Activated CD8-positive, alpha-beta T cell treated with anti-CD3 and anti-CD28 coated beads, Interleukin-2, amount 10 ng/mL, durations not matched to agents 7 days and 5 days (primary cell): ENCODE measurements at regions not wholly inside any gene's neighbourhood (a gene's known extent, or its start where the extent isn't known, plus 50 kb on each side); places are given as distances from the start of the nearest gene placed in this dataset.

Source experiments
- ATAC-seq: fragments of 150-1000 bp; cut with Tn5 transposase; one replicate; pipeline ENCODE4 v1.10.0; 2021; ENCODE audit warnings: moderate library complexity
- CTCF ChIA-PET: fragments of 350-600 bp; sonication (Branson Sonifier 250); formaldehyde crosslinking; loops from one replicate; lab custom pipeline; 2021; ENCODE audit warnings: antibody characterized with exemption; lab: Charles Lee
- POLR2A ChIA-PET: fragments of 350-600 bp; sonication (Branson Sonifier 250); formaldehyde crosslinking; loops from one replicate; lab custom pipeline; 2021; ENCODE audit warnings: antibody characterized with exemption; lab: Charles Lee
- DNase-seq: peaks from one replicate; pipeline ENCODE4 v3.0.0-alpha.2; 2020
- H3K27ac Mint-ChIP-seq: one replicate; pipeline ENCODE4 v1.8.0; 2021; ENCODE audit warnings: mild to moderate bottlenecking, mixed read lengths
- H3K27me3 Mint-ChIP-seq: one replicate; pipeline ENCODE4 v1.8.0; 2021; ENCODE audit warnings: low read depth, mixed read lengths
- H3K36me3 Mint-ChIP-seq: one replicate; pipeline ENCODE4 v1.8.0; 2021; ENCODE audit warnings: low read depth, mixed read lengths
- H3K4me1 Mint-ChIP-seq: one replicate; pipeline ENCODE4 v1.8.0; 2021; ENCODE audit warnings: low read depth, mixed read lengths
- H3K4me3 Mint-ChIP-seq: one replicate; pipeline ENCODE4 v1.8.0; 2021; ENCODE audit warnings: mild to moderate bottlenecking, mixed read lengths
- H3K9me3 Mint-ChIP-seq: one replicate; pipeline ENCODE4 v1.8.0; 2022; ENCODE audit warnings: mixed read lengths; ENCODE audit not compliant: insufficient read depth

DNA sequence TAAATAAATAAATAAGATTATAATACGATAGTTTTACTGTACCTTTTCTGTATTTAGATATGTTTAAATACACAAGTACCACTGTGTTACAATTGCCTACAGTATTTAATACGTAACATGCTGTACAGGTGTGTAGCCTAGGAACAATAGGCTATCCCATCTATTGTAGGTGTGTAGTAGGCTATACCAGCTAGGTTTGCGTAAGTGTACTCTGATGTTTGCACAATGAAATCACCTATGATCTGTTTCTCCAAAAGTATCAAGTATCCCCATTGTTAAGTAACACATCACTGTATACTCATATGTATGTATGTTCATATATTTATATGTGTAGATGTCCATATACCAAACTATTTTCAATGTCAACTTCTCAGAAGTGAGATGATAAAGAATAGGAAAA is 118.2 kb upstream of the RND3 start:
- ChIA-PET CTCF (no interaction called here), POLR2A (no interaction called here)
- no peaks in the 10 kb centered on the region for H3K27me3 Mint-ChIP-seq
- DNase-seq (no peak), ATAC-seq (no peak)
- H3K9me3 Mint-ChIP-seq: no peaks in the 10 kb centered on the region
- no peaks in the 10 kb centered on the region for H3K36me3 Mint-ChIP-seq
- no peak overlapping the region for H3K4me3 Mint-ChIP-seq
- H3K4me1 Mint-ChIP-seq: no peaks in the 10 kb centered on the region
- no peak overlapping the region for H3K27ac Mint-ChIP-seq

- CTCF ChIA-PET: interaction anchor here (0.6 to 1.3 kb wide), 2 partner anchors 13 to 988 kb away, joined by 3 read pairs; no protein-coding TSS in a partner anchor
- no peak for ATAC-seq
- Mint-ChIP-seq H3K27ac (no peak overlapping the region), H3K4me3 (no peak overlapping the region), H3K36me3 (no peaks in the 10 kb centered on the region), H3K27me3 (no peaks in the 10 kb centered on the region), H3K4me1 (no peaks in the 10 kb centered on the region), H3K9me3 (no peaks in the 10 kb centered on the region)
- POLR2A ChIA-PET: no interaction called here
- no peak for DNase-seq
These were observed 114.0 kb upstream of the RND3 start for GRCh38 chr2:150601280-150602038.

DNA sequence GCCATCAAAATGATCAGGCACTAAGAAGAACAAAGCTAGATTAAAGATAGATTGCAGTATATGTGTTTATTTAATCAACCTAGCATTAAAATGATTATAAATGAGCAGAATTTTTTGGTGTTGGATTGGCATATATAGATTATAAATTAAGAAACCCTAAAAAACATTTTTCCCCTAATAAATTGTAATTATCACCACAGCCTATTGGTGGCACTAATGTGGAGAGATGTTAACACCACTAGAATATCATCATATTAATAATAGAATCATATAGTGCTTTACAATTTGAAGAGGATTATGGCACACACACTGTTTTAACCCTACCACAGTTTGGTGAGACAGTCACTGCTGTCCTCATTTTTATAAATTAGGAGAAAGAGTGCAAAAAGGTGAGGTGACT is 112.4 kb upstream of the RND3 start:
- H3K4me3 Mint-ChIP-seq: no peak overlapping the region
- no peak for ATAC-seq
- H3K27ac Mint-ChIP-seq: no peak overlapping the region
- CTCF ChIA-PET: interaction anchor here (0.6 to 1.5 kb wide), 4 partner anchors 12 to 1003 kb away, joined by 3 read pairs; no protein-coding TSS in a partner anchor
- H3K36me3 Mint-ChIP-seq: no peaks in the 10 kb centered on the region
- no peak for DNase-seq
- POLR2A ChIA-PET: no interaction called here
- H3K9me3 Mint-ChIP-seq: no peaks in the 10 kb centered on the region
- H3K4me1 Mint-ChIP-seq: no peaks in the 10 kb centered on the region
- H3K27me3 Mint-ChIP-seq: no peaks in the 10 kb centered on the region

DNA sequence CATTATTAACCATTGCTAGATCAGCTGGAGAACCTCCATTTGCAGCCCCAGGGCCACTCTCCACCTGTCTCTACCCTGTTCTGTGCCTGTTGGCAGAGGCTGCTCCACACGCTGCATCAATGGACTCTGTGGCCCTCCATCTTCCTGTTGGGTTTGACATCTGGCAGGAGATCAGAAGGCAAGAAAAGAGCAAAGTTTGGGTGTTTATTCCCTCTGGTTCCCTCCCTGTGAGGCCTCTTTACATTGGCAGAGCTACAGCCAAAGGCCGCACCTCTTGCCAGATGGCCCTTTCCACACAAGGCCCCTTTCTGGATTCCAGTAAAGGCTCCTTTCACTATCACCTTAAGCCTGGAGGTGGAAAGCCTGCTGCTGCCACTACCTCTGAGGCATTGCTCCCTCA is 110.9 kb upstream of the RND3 start:
- H3K4me1 Mint-ChIP-seq: no peaks in the 10 kb centered on the region
- no peak overlapping the region for H3K27ac Mint-ChIP-seq
- ChIA-PET POLR2A (no interaction called here), CTCF (no interaction called here)
- no peak overlapping the region for H3K4me3 Mint-ChIP-seq
- DNase-seq (no peak), ATAC-seq (no peak)
- no peaks in the 10 kb centered on the region for H3K36me3 Mint-ChIP-seq
- no peaks in the 10 kb centered on the region for H3K27me3 Mint-ChIP-seq
- no peaks in the 10 kb centered on the region for H3K9me3 Mint-ChIP-seq

- no peaks in the 10 kb centered on the region for H3K36me3 Mint-ChIP-seq
- ChIA-PET CTCF (no interaction called here), POLR2A (no interaction called here)
These were observed 108.5 kb upstream of the RND3 start for GRCh38 chr2:150595803-150596470.

DNA sequence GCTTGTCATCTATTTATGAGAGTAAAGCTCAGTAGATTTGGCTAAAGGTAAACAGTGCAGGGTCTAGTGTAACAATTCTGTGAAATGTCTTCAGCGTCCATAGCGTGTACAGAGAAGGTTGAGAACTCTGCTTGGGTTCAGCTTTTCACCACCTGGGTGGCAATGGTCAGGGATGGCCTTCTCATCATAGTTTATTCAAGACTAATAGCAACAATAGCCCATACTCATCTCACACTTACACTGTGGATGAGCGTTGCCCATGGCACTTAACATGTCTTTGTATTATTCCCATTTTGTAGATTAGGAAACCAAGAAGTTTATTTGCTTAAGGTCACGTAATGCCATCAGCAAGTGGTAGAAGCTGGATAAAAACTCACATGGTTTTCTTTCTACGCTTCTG is 106.8 kb upstream of the RND3 start:
- Mint-ChIP-seq H3K9me3 (no peaks in the 10 kb centered on the region), H3K36me3 (no peaks in the 10 kb centered on the region), H3K4me1 (no peaks in the 10 kb centered on the region), H3K4me3 (no peak overlapping the region), H3K27me3 (no peaks in the 10 kb centered on the region), H3K27ac (no peak overlapping the region)
- ATAC-seq: no peak
- ChIA-PET CTCF (no interaction called here), POLR2A (no interaction called here)
- no peak for DNase-seq

More at GRCh38 chr2:150595803-150596470, 108.5 kb upstream of the RND3 start:
- no peaks in the 10 kb centered on the region for H3K4me1 Mint-ChIP-seq
- no peaks in the 10 kb centered on the region for H3K9me3 Mint-ChIP-seq
- no peak overlapping the region for H3K4me3 Mint-ChIP-seq
- ATAC-seq (no peak), DNase-seq (no peak)
- no peaks in the 10 kb centered on the region for H3K27me3 Mint-ChIP-seq
- H3K27ac Mint-ChIP-seq: no peak overlapping the region

GRCh38 chr2:150591496-150592285 is 104.2 kb upstream of the RND3 start:
- no peaks in the 10 kb centered on the region for H3K9me3 Mint-ChIP-seq
- H3K4me1 Mint-ChIP-seq: no peaks in the 10 kb centered on the region
- POLR2A ChIA-PET: no interaction called here
- CTCF ChIA-PET: no interaction called here
- no peak for ATAC-seq
- H3K4me3 Mint-ChIP-seq: no peak overlapping the region
- no peak overlapping the region for H3K27ac Mint-ChIP-seq
- no peaks in the 10 kb centered on the region for H3K27me3 Mint-ChIP-seq
- DNase-seq: no peak
- no peaks in the 10 kb centered on the region for H3K36me3 Mint-ChIP-seq

- DNase-seq (no peak), ATAC-seq (no peak)
- Mint-ChIP-seq H3K27ac (no peak overlapping the region), H3K4me1 (no peaks in the 10 kb centered on the region), H3K27me3 (no peaks in the 10 kb centered on the region), H3K4me3 (no peak overlapping the region), H3K9me3 (no peaks in the 10 kb centered on the region), H3K36me3 (no peaks in the 10 kb centered on the region)
- CTCF ChIA-PET: no interaction called here
- POLR2A ChIA-PET: no interaction called here
These were observed 102.2 kb upstream of the RND3 start for GRCh38 chr2:150589681-150590080.

DNA sequence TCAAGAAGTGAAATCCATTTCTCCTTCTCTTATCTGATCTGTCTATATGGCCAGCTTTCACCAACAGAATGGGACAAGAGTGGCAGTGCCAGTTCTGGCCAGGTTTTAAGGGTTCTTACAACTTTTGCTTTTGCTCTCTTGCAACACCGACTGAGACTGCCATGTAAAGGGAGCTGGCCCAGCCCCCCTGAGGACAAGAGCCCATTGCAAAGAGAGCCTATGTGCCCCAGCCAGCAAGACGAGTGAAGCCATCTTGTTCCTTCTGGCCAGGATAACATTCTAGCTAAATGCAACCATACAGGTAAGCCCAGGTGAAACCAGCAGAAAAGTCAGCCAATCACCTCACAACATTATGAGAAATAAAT is 101.0 kb upstream of the RND3 start:
- H3K4me1 Mint-ChIP-seq: no peaks in the 10 kb centered on the region
- ATAC-seq (no peak), DNase-seq (no peak)
- ChIA-PET CTCF (no interaction called here), POLR2A (no interaction called here)
- no peak overlapping the region for H3K27ac Mint-ChIP-seq
- no peak overlapping the region for H3K4me3 Mint-ChIP-seq
- H3K36me3 Mint-ChIP-seq: no peaks in the 10 kb centered on the region
- no peaks in the 10 kb centered on the region for H3K27me3 Mint-ChIP-seq
- no peaks in the 10 kb centered on the region for H3K9me3 Mint-ChIP-seq

DNA sequence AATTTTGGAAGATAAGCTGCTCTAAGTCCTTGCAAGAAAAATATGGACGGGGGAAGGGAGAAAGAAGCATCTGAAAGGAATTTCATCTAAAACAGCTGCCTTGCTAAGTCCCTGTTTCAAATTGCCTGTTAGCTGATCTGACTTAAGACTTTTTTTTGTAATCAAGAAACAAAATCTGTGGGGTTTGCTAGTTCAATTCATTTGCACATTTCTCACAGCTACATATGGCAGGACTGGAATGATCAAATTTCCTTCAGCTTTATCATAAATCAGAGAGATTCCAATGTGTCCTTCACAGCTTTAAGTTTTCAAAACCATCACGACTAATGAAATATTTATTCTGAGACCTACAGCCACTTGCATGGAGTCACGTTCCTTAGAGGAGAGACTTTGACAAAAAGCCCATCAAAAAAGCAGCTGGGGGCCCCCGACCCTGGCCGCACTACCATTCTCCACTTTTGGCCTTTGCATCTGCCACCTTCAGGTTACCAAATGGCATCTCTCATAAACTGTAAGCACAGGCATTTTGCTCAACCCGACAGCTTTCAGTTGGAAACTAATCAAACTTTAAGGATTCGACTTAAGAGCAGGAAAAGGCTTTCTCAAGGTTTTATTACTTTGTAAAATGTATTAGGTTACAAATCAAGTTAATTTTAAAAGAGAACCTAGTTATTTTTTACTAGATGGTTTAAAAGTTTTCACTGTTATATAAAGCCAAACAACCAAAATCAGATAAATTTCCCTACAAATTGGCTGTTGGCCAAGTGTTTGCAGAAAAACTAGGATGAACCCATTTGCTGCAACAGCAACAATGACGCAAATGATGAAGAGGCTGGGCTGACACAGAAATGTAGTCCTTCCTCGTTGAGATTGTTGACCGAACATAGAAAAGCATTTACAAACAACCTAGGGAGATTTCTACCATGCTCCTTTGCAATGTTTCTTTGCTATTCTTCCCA is 100.4 kb upstream of the RND3 start:
- no peak overlapping the region for H3K4me3 Mint-ChIP-seq
- H3K36me3 Mint-ChIP-seq: no peaks in the 10 kb centered on the region
- ChIA-PET CTCF (no interaction called here), POLR2A (no interaction called here)
- DNase-seq: no peak
- no peaks in the 10 kb centered on the region for H3K27me3 Mint-ChIP-seq
- H3K4me1 Mint-ChIP-seq: no peaks in the 10 kb centered on the region
- ATAC-seq: no peak
- H3K9me3 Mint-ChIP-seq: no peaks in the 10 kb centered on the region
- H3K27ac Mint-ChIP-seq: no peak overlapping the region

GRCh38 chr2:150586858-150587257 is 99.4 kb upstream of the RND3 start:
- no peaks in the 10 kb centered on the region for H3K36me3 Mint-ChIP-seq
- ChIA-PET POLR2A (no interaction called here), CTCF (no interaction called here)
- no peaks in the 10 kb centered on the region for H3K9me3 Mint-ChIP-seq
- no peak overlapping the region for H3K4me3 Mint-ChIP-seq
- no peak for DNase-seq
- no peak overlapping the region for H3K27ac Mint-ChIP-seq
- H3K4me1 Mint-ChIP-seq: no peaks in the 10 kb centered on the region
- no peaks in the 10 kb centered on the region for H3K27me3 Mint-ChIP-seq
- ATAC-seq: no peak
